BE2C (cell line): ENCODE measurements at regions not wholly inside any gene's neighbourhood (a gene's known extent, or its start where the extent isn't known, plus 50 kb on each side); places are given as distances from the start of the nearest gene placed in this dataset.

Source experiments
- DNase-seq: peaks from one replicate; pipeline ENCODE4 v3.0.0-alpha.2; 2020
- H3K27me3 ChIP-seq: fragments of 250-450 bp; sonication (Bioruptor Pico); 2 replicates; pipeline ENCODE4 v1.5.1; 2020; ENCODE audit warnings: mild to moderate bottlenecking
- H3K36me3 ChIP-seq: fragments of 250-450 bp; sonication (Bioruptor Pico); 2 replicates; pipeline ENCODE4 v1.5.1; 2020; ENCODE audit warnings: mild to moderate bottlenecking
- H3K4me1 ChIP-seq: fragments of 250-450 bp; sonication (Bioruptor Pico); 2 replicates; pipeline ENCODE4 v1.5.1; 2020
- H3K4me3 ChIP-seq: 2 replicates; pipeline ENCODE4 v1.5.1; 2011; ENCODE audit warnings: low read depth, low read length
- H3K9me3 ChIP-seq: fragments of 250-450 bp; sonication (Bioruptor Pico); 2 replicates; pipeline ENCODE4 v1.5.1; 2020
- CTCF ChIP-seq: IDR thresholded peaks from 2 replicates; pipeline ENCODE4 v1.5.1; 2012; ENCODE audit warnings: mild to moderate bottlenecking, low read depth, low read length

GRCh38 chr11:128172046-128172878 is 415.1 kb downstream of the ETS1 start:
- H3K4me1 ChIP-seq = no peaks in the 10 kb centered on the region
- H3K9me3 ChIP-seq = no peaks in the 10 kb centered on the region
- DNase-seq = peak; percentile 77
- H3K4me3 ChIP-seq = no peak overlapping the region
- H3K36me3 ChIP-seq = no peaks in the 10 kb centered on the region
- TF ChIP-seq CTCF = peak; percentile 87
- no peaks in the 10 kb centered on the region for H3K27me3 ChIP-seq

GRCh38 chr11:128171506-128171905 is 415.9 kb downstream of the ETS1 start:
- no peaks in the 10 kb centered on the region for H3K27me3 ChIP-seq
- no peak for DNase-seq
- H3K36me3 ChIP-seq = no peaks in the 10 kb centered on the region
- no peak for TF ChIP-seq CTCF
- no peaks in the 10 kb centered on the region for H3K9me3 ChIP-seq
- no peak overlapping the region for H3K4me3 ChIP-seq
- H3K4me1 ChIP-seq = no peaks in the 10 kb centered on the region

- no peak for TF ChIP-seq CTCF
- no peak overlapping the region for H3K4me3 ChIP-seq
- DNase-seq = no peak
- no peaks in the 10 kb centered on the region for H3K9me3 ChIP-seq
- 0 out of 2 replicates have a peak, but pooled peaks cover 3% of the 10 kb centered on the region for H3K27me3 ChIP-seq
- no peaks in the 10 kb centered on the region for H3K4me1 ChIP-seq
- H3K36me3 ChIP-seq = no peaks in the 10 kb centered on the region
Observed at GRCh38 chr11:128165572-128165971, 421.8 kb downstream of the ETS1 start.

- Histone ChIP-seq H3K4me3 (no peak overlapping the region), H3K4me1 (no peaks in the 10 kb centered on the region), H3K27me3 (0 out of 2 replicates have a peak, but pooled peaks cover 3% of the 10 kb centered on the region), H3K36me3 (no peaks in the 10 kb centered on the region), H3K9me3 (no peaks in the 10 kb centered on the region)
- TF ChIP-seq CTCF = no peak
- DNase-seq = no peak
Observed at GRCh38 chr11:128164080-128164741, 423.1 kb downstream of the ETS1 start.

GRCh38 chr11:128161994-128162393 is 425.4 kb downstream of the ETS1 start:
- DNase-seq = no peak
- H3K4me1 ChIP-seq = no peaks in the 10 kb centered on the region

More at GRCh38 chr11:128161994-128162393, 425.4 kb downstream of the ETS1 start:
- Histone ChIP-seq H3K9me3 (no peaks in the 10 kb centered on the region), H3K36me3 (no peaks in the 10 kb centered on the region), H3K4me3 (no peak overlapping the region), H3K27me3 (0 out of 2 replicates have a peak, but pooled peaks cover 3% of the 10 kb centered on the region)
- no peak for TF ChIP-seq CTCF
